ENCODE measurements at regions not wholly inside any gene's neighbourhood (a gene's known extent, or its start where the extent isn't known, plus 50 kb on each side); places are given as distances from the start of the nearest gene placed in this dataset.

- no peak for TF ChIP-seq ESRRA (CRISPR knock-in tag; IDR thresholded peaks at IDR 0.05; ENCODE audit: low read depth)
- TF ChIP-seq, protein P1, sequence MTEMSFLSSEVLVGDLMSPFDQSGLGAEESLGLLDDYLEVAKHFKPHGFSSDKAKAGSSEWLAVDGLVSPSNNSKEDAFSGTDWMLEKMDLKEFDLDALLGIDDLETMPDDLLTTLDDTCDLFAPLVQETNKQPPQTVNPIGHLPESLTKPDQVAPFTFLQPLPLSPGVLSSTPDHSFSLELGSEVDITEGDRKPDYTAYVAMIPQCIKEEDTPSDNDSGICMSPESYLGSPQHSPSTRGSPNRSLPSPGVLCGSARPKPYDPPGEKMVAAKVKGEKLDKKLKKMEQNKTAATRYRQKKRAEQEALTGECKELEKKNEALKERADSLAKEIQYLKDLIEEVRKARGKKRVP (CRISPR knock-in tag; IDR thresholded peaks at IDR 0.05), result no peak
These were observed 113.7 kb downstream of the IGLL1 start for GRCh38 chr22:23466351-23466750.
